A549 (cell line): ENCODE measurements at regions not wholly inside any gene's neighbourhood (a gene's known extent, or its start where the extent isn't known, plus 50 kb on each side); places are given as distances from the start of the nearest gene placed in this dataset.

ENCODE experiments used
- CTCF ChIP-seq: fragments of >200 bp; sonication (Bioruptor Twin); formaldehyde crosslinking; IDR thresholded peaks from 3 replicates; pipeline ENCODE4 v1.5.1; 2016
- EP300 ChIP-seq, 2 experiments: fragments of >200 bp; sonication (Bioruptor Twin); formaldehyde crosslinking; IDR thresholded peaks; 2 replicates in 1 of 2; 3 replicates in 1 of 2; pipeline ENCODE4 v1.6.1; 2016 to 2017
- USF2 ChIP-seq: fragments of 450-650 bp; IDR thresholded peaks from 2 replicates; pipeline ENCODE4 v1.6.1; 2014; ENCODE audit warnings: antibody characterized with exemption

- TF ChIP-seq CTCF (no peak), USF2 (no peak), EP300 (IDR thresholded peaks at IDR 0.05) (no peak)
Observed at GRCh38 chr12:91622981-91623380, 440.4 kb upstream of the DCN start.
